ENCODE measurements at regions not wholly inside any gene's neighbourhood (a gene's known extent, or its start where the extent isn't known, plus 50 kb on each side); places are given as distances from the start of the nearest gene placed in this dataset.
"Not testable (repeated sequence)": the region's sequence is repeated elsewhere in the genome, so short reads cannot be mapped to it uniquely, and the experiment has no call there.

- in situ Hi-C loops (cut with MboI; ENCODE audit: low pct_unique_long_range_greater_than_20kb, low sequenced_read_pairs, unreplicated experiment), result no loop called here
- TF ChIP-seq CTCF (IDR thresholded peaks at IDR 0.05; ENCODE audit: extremely low read depth, insufficient read depth, missing control alignments), result no peak
Measured at GRCh38 chr2:4976407-4976806, 715.8 kb upstream of the SOX11 start.

GRCh38 chr2:4979111-4979510 lies 713.1 kb upstream of the SOX11 start:
- TF ChIP-seq CTCF (IDR thresholded peaks at IDR 0.05; ENCODE audit: extremely low read depth, insufficient read depth, missing control alignments), result no peak
- in situ Hi-C loops (cut with MboI; ENCODE audit: low pct_unique_long_range_greater_than_20kb, low sequenced_read_pairs, unreplicated experiment), result no loop called here
- DNase-seq (ENCODE audit: low spot score), result no peak

More at GRCh38 chr2:4976407-4976806, 715.8 kb upstream of the SOX11 start:
- no peak for DNase-seq (ENCODE audit: low spot score)

- no peak for TF ChIP-seq CTCF (IDR thresholded peaks at IDR 0.05; ENCODE audit: extremely low read depth, insufficient read depth, missing control alignments)
- in situ Hi-C loops (cut with MboI; ENCODE audit: low pct_unique_long_range_greater_than_20kb, low sequenced_read_pairs, unreplicated experiment), result no loop called here
- no peak for DNase-seq (ENCODE audit: low spot score)
Measured at GRCh38 chr2:4980995-4981394, 711.2 kb upstream of the SOX11 start.

GRCh38 chr2:4981802-4982409 lies 710.3 kb upstream of the SOX11 start:
- in situ Hi-C loops (cut with MboI; ENCODE audit: low pct_unique_long_range_greater_than_20kb, low sequenced_read_pairs, unreplicated experiment), result no loop called here
- no peak for TF ChIP-seq CTCF (IDR thresholded peaks at IDR 0.05; ENCODE audit: extremely low read depth, insufficient read depth, missing control alignments)
- no peak for DNase-seq (ENCODE audit: low spot score)

GRCh38 chr2:4988444-4988843 lies 703.7 kb upstream of the SOX11 start:
- in situ Hi-C loops (cut with MboI; ENCODE audit: low pct_unique_long_range_greater_than_20kb, low sequenced_read_pairs, unreplicated experiment); DNase-seq (ENCODE audit: low spot score): not testable (repeated sequence)

- no peak for DNase-seq (ENCODE audit: low spot score)
- TF ChIP-seq CTCF (IDR thresholded peaks at IDR 0.05; ENCODE audit: extremely low read depth, insufficient read depth, missing control alignments), result no peak
- in situ Hi-C loops (cut with MboI; ENCODE audit: low pct_unique_long_range_greater_than_20kb, low sequenced_read_pairs, unreplicated experiment), result no loop called here
Measured at GRCh38 chr2:4992226-4992625, 700.0 kb upstream of the SOX11 start.

- no peak for DNase-seq (ENCODE audit: low spot score)
- no peak for TF ChIP-seq CTCF (IDR thresholded peaks at IDR 0.05; ENCODE audit: extremely low read depth, insufficient read depth, missing control alignments)
- in situ Hi-C loops (cut with MboI; ENCODE audit: low pct_unique_long_range_greater_than_20kb, low sequenced_read_pairs, unreplicated experiment), result no loop called here
Measured at GRCh38 chr2:4995466-4995865, 696.7 kb upstream of the SOX11 start.
